Mammary epithelial cell (primary cell): ENCODE measurements at regions not wholly inside any gene's neighbourhood (a gene's known extent, or its start where the extent isn't known, plus 50 kb on each side); places are given as distances from the start of the nearest gene placed in this dataset.

Source experiments
- EZH2 ChIP-seq: IDR thresholded peaks from 2 replicates; pipeline ENCODE4 v1.6.1; 2012; ENCODE audit warnings: low read length, inconsistent platforms, borderline replicate concordance
- TF ChIP-seq, protein P1 (sequence below), 2 donors: IDR thresholded peaks in 1 of 2; conservative IDR thresholded peaks in 1 of 2; 2 replicates each; pipeline ENCODE4 v1.5.1; 2011 to 2012; ENCODE audit warnings: inconsistent platforms in 2 of 2, low read length in 2 of 2, mild to moderate bottlenecking in 2 of 2, control low read depth in 1 of 2, low read depth in 1 of 2; ENCODE audit not compliant: insufficient read depth in 1 of 2; ENCODE audit errors: extremely low read depth in 1 of 2

DNA sequence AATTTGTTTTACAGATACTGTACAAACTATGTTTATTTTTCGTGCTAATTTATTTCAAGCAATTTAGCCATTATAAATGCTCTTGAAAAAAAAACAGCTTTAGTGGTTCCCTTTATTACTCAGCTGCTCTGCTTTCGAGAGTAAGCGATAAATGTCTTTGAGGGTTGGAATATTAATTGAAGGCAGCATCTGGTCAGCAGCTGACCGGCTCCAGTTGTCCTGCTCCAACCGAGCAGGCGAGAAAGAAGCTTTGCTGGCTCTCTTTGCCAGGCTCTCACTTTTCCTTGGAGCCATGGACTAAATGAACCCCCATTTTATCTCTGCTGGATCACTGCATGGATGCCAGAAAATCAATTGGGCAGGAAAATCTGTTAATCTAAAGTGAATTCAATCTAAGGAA is 147.4 kb downstream of the LNPK start:
- TF ChIP-seq, protein P1, sequence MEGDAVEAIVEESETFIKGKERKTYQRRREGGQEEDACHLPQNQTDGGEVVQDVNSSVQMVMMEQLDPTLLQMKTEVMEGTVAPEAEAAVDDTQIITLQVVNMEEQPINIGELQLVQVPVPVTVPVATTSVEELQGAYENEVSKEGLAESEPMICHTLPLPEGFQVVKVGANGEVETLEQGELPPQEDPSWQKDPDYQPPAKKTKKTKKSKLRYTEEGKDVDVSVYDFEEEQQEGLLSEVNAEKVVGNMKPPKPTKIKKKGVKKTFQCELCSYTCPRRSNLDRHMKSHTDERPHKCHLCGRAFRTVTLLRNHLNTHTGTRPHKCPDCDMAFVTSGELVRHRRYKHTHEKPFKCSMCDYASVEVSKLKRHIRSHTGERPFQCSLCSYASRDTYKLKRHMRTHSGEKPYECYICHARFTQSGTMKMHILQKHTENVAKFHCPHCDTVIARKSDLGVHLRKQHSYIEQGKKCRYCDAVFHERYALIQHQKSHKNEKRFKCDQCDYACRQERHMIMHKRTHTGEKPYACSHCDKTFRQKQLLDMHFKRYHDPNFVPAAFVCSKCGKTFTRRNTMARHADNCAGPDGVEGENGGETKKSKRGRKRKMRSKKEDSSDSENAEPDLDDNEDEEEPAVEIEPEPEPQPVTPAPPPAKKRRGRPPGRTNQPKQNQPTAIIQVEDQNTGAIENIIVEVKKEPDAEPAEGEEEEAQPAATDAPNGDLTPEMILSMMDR (conservative IDR thresholded peaks at IDR 0.05 in 1 of 2, IDR thresholded peaks at IDR 0.05 in 1 of 2; ENCODE audit: extremely low read depth in 1 of 2, insufficient read depth in 1 of 2, low read depth in 1 of 2, low read length in 2 of 2): no peak
- TF ChIP-seq EZH2: no peak
